GM12874 (cell line): ENCODE measurements at regions not wholly inside any gene's neighbourhood (a gene's known extent, or its start where the extent isn't known, plus 50 kb on each side); places are given as distances from the start of the nearest gene placed in this dataset.

ENCODE experiments used
- TF ChIP-seq, protein P1 (sequence below): IDR thresholded peaks from 2 replicates; pipeline ENCODE4 v1.5.1; 2011; ENCODE audit warnings: low read depth, mild to moderate bottlenecking, control low read depth, low read length, moderate library complexity; ENCODE audit not compliant: insufficient read depth

DNA sequence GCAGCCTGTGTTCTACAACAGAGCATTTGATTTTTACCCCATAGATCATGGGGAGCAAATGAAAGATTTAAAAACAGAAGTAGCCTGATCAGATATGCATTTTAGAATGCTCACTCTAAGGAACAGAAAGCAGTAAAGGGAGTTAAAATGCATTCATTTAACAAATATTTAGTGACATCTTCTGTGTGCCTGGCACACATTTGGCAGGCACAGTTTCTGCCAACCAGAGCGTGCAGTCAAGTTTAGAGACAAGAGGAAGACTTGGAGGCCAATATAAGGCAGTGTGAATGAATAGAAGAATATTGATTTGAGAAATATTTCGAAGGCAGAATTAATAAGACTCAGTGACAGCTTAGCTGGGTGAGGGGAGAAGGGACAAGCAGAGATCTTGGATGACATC is 210.1 kb downstream of the KDR start:
- TF ChIP-seq, protein P1, sequence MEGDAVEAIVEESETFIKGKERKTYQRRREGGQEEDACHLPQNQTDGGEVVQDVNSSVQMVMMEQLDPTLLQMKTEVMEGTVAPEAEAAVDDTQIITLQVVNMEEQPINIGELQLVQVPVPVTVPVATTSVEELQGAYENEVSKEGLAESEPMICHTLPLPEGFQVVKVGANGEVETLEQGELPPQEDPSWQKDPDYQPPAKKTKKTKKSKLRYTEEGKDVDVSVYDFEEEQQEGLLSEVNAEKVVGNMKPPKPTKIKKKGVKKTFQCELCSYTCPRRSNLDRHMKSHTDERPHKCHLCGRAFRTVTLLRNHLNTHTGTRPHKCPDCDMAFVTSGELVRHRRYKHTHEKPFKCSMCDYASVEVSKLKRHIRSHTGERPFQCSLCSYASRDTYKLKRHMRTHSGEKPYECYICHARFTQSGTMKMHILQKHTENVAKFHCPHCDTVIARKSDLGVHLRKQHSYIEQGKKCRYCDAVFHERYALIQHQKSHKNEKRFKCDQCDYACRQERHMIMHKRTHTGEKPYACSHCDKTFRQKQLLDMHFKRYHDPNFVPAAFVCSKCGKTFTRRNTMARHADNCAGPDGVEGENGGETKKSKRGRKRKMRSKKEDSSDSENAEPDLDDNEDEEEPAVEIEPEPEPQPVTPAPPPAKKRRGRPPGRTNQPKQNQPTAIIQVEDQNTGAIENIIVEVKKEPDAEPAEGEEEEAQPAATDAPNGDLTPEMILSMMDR, result no peak

DNA sequence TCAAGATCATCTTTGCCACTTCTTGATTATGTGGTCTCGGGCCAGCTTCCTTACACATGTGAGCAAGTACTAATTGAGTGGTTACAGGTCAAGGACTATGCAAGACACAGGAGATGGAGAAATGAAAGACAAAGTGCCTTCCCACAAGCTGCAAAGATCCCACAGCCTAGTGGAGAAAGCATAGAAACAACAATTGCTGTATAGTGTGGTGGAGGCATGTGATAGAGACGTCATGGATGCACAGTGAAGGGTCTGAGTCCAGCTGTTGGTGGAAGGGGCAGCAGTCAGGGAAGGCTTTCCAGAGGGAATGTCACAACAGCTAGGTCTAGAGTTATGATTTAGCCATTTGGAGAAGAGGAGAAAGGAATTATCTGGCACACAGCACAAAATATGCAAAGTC is 210.6 kb downstream of the KDR start:
- TF ChIP-seq, protein P1, result no peak

DNA sequence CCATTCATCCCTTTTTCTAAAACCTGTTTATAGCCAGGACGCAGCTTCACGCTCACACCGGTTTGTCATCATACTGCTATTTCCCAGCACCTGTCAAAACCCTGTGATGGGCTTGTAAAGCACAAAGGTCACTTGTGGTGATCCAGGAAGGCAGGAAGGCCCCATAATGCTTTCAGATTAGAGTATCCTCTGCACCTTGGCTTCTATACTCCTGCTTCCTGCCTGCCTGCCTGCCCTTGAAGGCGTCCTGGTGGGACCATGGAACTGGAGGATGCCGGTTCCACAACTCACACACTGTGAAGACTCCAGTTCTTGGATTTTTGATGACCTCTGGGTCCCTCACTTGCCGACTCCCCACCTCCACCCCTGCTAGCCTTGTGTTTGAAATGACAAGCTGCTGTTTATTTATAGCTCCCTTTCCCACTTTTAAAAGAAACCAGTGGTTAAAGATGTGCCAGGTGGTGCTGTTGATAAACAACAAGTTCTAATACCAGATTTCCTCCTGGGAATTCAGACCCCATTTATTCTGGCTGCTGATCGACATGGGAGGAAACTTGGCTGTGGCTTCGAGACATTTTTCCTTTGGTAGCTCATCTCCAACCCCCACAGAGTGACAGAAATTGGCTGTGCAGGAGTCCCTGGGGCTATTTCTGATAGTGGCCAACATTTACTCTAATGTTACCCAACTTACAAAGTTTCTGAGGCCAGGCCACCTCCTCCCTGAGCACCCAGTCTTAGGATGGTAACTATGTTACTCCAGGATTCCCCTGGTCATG is 211.5 kb downstream of the KDR start:
- TF ChIP-seq, protein P1, result no peak

DNA sequence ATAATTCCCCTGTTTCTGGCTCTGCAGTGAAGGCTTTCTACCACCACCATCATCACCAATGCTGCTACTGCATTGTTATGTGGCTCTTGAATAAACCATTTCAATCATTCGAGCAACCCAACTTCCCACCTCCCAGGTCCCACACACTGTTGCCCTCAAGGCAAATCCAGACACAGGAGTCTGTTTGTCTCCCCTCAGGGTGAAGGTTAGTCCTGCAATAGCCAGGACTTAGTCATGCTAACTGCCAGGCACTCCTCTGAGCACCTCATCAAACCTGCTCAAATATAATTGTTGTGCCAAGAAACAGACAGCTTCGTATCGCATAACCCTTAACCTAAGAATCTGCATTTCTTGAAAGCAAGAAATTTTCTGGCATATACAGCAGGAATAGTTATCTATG is 213.2 kb downstream of the KDR start:
- TF ChIP-seq, protein P1, result no peak

DNA sequence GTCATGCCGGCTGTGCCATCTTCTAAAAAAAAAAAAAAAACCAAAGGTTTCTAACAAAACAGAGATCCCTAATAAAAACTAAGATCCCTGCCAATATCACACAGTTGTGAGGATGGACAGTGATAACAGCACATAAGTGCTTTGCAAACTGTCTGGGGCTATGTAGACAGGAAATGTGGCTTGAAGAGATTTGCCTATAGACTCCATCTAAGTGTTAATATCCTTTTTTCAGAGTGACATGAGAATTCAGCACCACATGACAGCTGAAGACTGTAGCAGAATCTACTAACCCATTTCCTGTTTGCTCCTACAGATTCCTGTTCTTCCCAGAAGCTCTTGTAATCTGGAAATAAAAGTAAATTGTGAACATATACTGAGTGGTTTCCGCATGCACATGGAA is 215.4 kb downstream of the KDR start:
- TF ChIP-seq, protein P1, result no peak

DNA sequence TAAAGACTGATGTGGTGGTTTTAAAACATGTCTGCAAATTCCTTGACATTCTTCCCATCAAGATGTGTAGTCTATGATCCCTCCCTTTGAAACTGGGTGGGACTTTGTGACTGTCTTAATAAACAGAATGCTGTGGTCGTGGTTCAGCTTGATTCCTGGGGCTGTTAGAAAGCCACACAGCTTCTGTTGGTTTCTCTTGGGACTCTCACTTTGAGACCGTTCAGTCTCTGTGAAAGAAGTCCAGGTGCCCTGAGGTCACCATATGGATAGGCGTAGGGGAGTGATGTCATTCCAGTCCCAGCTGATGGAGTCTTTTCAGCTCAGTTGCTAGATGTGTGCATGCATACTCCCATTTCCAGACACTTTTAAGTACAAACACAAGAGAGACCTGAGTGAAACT is 216.6 kb downstream of the KDR start:
- TF ChIP-seq, protein P1, result no peak

DNA sequence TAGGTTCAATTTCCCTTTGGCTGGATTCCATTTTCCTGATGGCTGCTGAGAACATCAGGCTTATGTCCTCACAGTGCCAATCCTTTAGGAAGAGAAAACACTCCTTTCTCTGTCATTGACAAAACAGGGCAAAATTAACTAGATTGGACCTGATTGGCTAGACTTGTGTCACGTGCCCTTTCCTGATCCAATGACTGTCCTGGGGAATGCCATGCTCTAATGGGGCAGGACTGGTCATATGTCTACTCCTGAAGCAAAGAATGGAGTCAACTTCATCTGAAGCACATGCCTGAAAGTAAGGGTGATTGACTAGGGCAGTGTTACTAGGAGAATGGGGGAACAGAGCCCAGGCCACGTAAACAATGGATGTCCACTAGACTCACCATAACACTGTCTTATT is 220.4 kb downstream of the KDR start:
- TF ChIP-seq, protein P1, result no peak
